ENCODE measurements at regions not wholly inside any gene's neighbourhood (a gene's known extent, or its start where the extent isn't known, plus 50 kb on each side); places are given as distances from the start of the nearest gene placed in this dataset.

DNA sequence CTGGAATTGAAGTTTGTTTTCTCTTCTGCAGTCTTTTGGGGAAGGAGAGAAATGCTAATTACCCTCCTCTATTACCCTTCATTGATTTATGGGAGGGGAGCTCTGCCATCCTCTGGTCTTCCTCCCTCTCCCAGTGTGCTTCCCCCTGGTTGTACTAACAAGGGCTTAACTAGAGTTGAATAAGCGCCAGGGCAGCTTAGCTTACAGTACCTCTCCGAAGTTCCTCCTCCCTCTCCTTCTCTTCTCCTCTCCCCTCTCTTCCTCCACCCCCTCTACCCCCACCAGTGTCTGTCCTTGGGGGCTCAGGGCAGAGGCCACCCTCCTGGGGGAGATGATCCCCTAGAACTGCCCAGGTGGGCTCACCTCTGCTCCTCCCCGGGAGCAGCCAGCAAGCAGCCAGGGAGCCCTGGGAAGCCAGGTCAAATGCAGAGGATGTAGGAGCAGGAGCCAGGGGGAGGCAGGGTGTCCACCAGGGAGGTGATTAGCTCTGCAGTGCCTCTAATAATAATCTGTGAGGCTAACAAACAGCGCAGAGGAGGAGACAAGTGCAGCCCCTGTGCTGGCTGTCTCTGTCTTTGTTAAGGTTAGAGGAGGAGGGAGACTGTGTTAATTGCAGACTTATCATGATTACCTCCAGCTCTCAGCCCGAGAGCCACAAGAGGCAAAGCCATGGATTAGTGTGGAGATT is 191.6 kb upstream of the CADM1 start:
- no peak for DNase-seq (ENCODE audit: low spot score)

DNA sequence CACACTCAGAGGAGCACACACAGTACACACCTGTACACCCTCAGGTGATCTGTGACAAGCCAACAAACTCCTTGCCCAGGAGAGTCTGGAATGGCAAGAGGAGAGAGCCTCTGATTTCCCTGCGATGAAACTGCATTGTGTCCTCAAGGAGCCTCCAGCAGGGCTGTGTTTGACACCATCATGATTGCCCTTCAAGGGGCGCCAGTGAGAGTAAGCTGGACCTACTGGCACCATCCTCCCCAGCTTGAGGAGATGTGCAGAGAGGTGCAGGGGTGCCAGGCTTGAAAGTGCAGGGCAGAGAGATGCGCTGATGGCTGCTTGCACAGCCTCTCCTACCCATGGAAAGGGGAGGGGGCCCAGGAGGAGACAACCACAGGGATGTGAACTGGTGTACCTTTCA is 188.8 kb upstream of the CADM1 start:
- DNase-seq (ENCODE audit: low spot score) = no peak

DNA sequence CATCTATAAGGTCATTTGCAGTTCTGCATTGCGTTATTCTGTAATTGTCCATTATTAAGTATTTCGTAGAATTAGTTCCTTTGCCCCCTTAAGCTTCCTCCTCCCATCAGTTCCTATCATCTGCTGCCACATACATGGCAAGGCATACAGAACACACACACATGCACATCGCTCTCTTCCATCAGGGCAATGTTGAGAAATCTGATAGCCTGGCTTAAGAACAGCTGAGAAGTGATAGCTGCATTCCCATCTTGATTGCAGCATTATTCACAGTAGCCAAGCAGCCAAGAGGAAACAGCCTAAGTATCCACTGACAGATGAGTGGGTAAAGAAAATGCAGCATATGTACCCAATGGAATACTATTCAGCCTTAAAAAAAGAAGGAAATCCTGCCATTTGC is 186.8 kb upstream of the CADM1 start:
- no peak for DNase-seq (ENCODE audit: low spot score)

DNA sequence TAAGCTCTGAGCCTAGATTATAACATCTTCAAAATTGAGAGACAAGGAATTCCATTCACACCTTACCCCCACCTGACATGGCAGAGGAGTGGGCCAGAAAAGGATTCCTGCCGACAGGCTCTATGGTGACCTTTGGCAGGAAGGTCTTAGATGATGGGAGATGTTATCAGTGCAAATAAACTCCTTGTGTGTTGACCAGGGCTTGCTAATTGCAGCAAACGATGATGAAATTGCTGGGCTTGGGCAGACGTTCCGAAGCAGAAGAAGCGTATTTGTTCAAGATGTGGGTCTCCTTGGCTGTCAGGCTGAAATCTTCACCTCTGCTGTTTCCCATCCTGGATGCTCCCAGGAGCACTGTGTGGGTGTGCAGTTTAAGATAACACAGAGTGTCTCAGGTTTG is 183.7 kb upstream of the CADM1 start:
- DNase-seq (ENCODE audit: low spot score) = no peak

DNA sequence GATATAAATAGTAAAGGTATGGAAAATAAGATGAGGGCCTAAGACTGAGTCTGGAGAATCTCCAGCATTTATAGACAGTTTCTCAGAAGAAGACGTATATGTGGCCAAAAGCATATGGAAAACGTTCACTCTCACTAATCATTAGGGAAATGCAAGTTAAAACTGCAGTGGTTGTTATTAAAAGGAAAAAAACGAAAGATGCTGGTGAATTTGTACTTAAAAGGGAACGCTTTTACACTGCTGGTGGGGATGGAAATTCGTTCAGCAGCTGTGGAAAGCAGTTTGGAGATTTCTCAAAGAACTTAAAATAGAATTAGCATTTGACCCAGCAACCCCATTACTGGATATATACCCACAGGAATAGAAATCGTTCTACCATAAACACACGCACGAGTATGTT is 180.5 kb upstream of the CADM1 start:
- no peak for DNase-seq (ENCODE audit: low spot score)

DNA sequence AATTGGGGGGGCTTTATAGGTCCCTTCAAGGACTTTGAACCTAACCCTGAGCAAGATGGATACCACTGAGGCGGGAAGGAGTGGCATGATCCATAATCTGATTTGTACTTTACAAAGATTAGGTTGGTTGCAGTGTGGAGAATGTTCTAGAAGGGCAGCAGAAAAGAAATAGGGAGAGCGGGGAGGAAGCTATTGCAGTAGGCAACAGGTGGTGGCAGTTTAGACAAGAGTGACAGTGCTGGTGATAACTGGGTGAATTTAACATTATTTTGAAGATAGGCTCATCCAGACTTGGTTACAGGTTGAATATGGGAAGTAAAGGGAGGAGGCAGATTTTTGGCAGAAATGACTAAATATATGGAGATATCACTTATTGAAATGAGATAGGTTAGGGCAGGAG is 179.9 kb upstream of the CADM1 start:
- no peak for DNase-seq (ENCODE audit: low spot score)

DNA sequence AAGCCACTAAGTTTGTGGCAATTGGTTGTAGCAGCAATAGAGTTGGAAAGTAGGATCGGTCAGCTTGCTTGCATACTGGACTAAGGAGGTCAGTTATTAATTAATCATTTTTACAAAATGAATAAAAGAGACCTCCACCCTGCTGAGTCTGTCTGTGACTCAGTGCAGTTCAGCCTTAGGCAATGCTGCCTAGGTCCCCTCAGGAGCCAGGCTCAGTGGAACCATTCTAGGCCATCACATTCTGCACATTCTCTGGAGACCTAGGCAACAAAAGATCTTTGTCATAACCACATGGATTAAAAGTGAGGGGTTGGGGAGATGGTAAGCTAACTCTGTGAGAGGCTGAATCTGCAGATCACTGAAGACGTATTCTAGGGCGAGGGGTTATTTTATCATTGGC is 178.7 kb upstream of the CADM1 start:
- no peak for DNase-seq (ENCODE audit: low spot score)

DNA sequence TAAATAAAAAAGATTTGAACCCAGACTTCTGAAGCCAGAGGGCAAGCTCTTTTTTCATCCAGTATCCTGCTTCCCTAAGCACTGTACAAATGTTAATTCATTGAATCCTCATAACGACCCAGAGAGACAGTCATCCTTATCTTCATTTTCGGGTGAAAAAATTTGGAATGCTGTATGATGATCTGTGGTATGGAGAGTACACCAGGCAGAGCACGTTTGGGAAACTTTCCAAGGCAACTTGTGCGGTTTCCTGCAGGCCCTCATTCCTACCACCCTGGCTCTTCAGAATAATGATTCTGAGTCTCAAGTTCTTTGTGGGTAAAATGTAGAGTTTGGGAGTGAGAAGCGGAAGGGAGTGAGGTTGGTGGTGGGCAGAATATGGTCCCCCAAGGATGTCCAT is 177.9 kb upstream of the CADM1 start:
- no peak for DNase-seq (ENCODE audit: low spot score)

DNA sequence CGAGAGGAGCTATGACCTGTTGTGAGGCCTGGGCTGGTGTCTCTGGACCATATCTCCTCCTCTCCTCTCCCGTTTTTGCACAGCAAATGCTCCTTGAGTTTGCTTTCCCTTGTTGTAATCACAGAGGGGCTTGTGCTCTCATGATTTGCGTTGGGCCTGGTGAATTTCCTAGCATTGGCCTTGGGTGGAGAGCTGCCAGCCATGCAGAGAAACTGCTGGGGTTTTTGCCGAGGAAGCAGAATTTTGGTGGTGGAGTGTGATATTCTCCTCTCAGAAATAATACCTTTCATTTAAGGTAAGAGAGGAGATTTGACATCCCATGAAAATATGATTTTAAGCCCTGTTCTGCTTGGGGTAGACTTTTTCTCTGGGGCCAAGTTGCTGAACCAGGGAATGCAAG is 175.7 kb upstream of the CADM1 start:
- no peak for DNase-seq (ENCODE audit: low spot score)

DNA sequence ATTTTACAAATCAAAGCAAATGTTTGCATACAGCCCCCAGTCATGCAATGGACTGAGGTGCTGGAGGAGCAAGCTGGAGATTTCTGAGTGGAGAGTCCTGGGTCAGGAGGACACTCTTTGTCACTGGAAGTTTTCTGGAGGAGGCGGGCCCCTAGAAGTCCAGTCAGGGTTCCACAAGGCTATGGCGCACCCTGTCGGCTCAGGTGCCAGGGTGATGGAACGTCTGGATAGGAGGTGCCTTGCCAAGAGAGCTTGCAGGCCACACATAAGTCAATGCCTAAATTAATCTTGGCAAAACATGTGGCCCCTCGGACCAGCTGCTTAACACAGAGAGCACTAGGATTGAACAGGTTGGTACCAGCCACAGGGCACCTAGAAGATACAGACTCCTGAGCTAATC is 174.7 kb upstream of the CADM1 start:
- no peak for DNase-seq (ENCODE audit: low spot score)

DNA sequence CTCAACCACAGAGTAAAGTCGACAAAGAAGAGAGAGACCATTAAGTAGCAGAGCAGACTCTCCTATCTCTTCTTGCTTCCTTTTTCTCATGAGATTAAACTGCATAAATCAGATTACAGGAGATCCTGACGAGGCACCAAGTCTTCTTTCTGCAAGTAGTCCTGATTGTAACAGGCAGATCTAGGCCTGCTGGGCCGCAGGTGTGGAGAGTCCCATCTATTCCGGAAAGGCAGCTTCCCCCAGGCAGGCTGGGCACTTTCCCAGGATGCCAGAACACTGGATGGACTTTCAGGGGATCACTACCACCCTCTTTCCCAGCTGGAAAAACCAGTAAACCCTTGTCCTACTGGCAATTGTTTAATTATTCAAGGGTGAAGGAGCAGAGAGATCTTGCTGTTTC is 173.0 kb upstream of the CADM1 start:
- DNase-seq (ENCODE audit: low spot score) = no peak

DNA sequence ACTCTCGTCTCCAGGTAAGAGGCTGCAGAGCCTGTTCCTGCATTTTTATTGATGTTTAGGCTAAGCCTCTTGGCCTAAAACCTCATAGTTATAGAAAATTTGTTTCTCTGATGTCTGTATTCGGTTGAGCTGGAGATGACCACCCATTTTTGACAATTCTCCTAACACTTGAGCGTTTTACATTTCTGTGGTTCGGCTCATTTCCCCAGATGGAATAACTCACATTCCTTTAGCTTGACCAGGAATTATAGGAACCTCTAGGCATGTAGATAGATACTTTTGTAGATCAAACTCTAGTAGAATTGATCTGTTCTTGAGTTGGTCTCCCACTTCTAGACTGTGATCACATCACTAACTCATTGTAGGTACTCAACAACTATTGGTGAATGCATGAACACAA is 172.6 kb upstream of the CADM1 start:
- peak; percentile 31 for DNase-seq (ENCODE audit: low spot score)

DNA sequence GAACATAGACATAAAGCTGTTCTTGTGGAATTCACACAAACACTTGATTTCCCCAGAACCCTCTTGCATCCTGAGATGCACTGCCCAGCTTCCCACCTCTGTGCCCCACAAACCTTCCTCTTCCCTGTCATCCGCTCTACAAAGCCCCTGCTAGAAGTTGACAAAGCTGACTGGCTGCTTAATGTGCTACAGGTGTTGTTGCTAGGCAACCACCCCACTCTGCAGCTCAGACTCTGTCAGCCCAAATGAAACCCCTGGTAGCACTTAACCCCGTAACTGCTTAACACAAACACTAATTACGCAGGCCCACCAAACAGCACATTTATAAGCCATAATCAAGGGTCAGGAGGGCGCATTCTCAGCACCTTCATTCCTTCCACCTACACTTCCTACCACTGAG is 172.0 kb upstream of the CADM1 start:
- DNase-seq (ENCODE audit: low spot score) = no peak

DNA sequence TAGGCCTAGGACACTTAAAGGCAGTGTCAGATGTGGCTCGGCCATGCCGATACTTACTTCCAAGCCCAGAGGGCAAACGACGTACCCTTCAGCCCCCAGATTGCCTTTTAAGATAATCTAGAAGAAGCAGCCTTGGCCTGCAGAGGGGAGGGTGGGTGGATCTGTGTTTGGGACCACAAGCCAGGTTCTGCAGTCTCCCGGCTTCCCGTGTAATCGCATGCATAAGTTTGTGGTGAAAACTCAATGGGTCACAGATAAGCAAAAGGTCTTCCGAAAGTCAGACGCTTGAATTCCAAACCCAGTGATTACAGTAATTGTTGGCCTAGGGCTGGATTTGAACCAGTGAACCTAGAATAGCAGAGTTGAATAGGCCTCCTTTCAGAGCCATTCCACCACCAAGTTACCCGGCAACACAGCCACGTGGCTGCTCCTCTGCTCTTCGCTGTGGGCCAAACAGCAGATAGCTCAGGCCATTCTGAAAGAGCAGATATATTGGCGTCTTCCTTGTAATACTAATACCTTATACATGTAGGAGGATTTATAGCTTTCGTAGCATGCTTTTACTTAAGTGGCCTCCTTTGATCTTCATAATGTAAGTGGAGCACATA is 170.8 kb upstream of the CADM1 start:
- no peak for DNase-seq (ENCODE audit: low spot score)

DNA sequence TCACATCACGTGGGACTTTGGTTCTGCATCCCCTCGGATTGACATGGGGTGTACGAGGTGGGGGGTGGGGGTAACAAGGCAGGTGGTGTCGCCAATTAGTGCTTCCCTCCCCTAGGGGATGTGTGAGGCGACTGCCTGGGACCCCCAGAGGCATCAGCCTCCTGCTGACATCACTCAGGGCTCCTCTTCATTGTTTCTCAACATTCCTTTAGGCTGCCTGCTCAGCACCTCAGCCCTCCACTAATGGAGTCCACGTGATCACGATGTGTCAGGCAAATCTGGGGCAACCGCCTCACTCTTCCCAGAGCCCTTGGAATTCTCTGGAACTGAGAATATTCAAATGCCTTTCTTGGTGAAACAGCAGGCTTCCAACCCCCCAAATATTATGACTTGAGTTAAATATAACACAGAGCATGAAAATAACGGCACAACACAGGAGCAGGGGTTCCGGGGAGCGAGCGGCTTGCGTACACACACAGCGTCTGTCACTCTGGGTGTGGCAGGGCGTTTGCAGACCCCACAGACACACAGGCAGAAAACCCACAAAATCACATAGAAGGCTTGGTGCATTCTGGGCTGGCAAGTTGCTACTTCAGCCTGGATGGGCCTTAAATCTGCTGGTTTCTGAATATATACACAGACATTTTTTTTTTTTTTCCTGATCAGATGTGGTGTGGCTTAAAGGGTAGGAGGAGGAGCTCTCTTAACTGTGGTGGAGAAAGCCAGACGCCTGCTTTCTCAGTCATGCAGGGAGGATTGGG is 170.1 kb upstream of the CADM1 start:
- DNase-seq (ENCODE audit: low spot score) = no peak

DNA sequence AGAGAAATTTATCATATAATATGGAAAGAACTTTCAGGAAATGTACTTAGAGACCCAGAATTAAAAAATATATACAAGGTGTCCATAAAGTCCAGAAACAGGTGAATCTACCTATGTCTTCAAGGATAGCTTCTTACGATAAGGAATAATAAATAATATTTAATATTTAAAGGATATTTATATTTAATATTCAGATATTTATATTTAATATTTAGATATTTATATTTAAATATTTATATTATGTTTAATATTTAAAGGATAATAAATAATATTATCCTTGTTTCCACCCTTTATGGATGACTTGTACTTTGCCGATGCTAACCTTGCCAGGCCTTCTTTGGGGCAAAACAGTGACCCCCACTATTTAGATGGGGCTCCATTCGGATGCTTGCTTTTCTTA is 169.5 kb upstream of the CADM1 start:
- DNase-seq (ENCODE audit: low spot score) = no peak

DNA sequence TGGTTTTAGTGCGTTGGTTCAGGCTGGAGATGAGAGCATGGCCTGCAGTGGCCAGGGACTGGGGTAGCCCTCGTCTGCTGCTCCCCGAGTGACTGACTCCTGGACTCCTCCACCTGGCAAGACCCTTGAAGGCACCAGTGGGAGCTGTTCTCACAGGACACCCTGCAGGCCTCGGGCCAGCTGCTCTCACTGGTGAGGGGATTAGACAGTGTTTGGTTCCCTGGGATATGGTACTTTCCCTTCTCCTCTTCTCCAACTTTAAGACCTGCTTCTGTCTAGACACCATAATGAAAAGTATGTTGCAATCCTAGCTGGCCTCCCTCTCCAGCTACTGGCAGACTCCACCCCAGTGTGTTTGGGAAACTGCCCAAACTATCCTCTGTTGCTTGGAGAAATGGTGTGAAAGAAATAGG is 168.8 kb upstream of the CADM1 start:
- no peak for DNase-seq (ENCODE audit: low spot score)

DNA sequence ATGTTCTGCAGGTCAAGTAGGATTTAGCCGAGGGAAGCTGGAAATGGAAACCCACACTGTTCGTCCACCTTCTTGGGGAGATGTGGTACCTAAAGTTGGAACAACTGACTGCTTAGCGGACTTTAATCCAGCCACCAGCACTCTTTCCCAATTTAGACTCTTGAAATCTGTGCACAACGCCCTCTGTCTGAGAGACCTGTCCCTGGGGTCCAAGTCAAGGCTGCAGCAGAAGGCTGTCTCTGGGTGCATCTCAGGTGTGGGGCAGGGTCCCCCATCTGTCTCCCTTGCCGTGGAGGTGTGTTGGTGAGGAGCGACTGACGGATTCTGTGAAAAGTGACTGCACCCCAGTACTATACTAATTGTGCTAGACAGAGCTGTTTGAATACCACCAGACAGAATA is 168.2 kb upstream of the CADM1 start:
- DNase-seq (ENCODE audit: low spot score) = no peak

DNA sequence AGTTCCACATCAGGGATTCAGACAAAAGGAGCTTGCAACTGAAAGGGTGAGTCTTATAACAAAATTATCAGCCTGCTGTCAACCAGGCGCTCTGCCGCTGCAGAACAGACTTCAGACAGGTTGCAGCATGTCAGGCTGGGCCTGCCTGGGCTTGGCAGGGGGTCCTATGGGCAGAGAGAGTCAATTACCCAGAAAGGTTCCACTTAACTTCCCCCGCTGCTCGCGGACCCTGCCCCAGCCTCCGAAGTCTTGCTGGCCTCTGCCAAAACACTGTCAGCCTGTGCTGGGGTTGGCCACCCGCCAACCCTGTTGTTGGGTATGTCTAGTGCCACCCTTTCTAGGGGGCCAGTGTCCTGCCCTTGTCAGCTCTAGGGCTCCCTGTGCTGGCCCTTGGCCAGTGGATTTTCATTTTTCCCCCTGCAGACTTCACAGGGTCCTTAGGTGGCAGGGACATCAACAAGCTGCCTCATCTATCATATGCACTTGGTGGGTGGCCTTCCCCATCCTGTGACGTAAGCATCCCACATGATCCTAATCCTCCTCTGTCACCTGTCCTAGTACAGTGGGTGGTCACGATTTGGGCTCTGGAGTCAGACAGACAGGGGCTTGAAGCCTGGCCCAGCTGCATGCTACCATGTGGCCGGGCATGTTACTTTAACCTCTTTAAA is 166.5 kb upstream of the CADM1 start:
- DNase-seq (ENCODE audit: low spot score) = no peak

DNA sequence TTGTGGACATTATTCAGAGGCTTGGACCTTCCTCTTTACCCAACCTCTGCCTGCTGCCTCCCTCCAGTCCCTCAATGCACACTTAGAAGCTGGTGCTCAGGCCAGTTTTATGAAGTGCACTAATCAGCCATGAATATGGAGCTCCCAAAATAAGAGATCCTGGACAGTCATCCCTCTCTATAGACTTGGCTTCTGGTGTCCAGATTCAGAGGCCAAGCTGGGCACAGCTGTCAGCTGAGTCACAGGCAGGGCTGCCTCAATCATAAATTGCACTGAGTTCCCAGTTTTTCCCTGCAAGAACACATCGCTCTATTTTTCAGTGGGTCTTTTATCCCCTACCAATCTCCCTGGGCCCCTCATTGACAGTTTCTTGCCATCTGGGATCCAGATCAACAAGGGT is 161.7 kb upstream of the CADM1 start:
- DNase-seq (ENCODE audit: low spot score) = no peak

DNA sequence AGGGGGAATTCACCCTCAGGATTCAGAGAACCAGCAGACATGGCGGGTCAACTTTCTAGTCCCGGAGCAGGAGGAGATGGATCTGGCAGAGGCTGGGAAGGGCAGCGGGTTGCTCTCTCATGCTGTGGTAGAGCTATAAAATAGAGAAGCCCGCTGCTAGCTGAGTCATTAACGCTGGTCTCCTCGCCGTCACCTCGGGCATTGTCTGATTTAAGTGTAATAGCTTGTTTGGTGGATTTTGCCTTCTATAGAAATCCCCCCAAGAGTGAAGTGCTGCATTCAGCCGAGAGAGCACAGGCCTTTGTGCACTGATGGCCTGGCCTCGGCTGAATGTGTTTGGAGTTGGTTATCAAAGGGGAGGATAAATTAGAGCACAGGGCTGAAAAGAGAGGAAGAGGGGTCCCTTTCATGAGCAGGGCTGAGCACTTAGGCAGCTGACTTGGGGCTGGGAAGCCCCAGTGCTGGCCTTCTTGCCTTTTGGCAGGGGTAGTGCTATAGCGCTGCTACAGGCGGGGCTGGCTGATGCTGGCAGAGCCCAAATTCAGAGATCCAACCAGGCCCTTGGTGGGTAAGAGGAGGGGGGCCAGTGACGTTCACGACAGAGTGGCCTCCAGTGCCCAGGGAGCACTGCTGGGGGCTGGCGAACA is 161.1 kb upstream of the CADM1 start:
- DNase-seq (ENCODE audit: low spot score) = no peak

DNA sequence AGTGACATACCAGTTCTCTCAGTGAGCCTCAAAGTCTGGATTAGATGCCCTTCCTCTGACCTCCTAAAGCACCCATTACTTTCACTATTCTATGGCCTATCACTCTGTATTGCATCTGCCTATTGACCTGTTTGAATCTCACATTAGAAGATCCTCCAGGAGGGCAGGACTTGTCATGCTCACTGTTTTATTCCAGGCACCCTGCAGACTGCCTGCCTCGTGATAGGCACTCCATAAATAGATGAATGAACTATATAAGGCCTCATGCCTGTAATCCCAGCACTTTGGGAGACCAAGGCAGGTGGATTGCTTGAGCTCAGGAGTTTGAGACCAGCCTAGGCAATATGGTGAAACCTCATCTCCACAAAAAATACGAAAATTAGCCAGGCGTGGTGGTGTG is 160.1 kb upstream of the CADM1 start:
- DNase-seq (ENCODE audit: low spot score) = no peak

DNA sequence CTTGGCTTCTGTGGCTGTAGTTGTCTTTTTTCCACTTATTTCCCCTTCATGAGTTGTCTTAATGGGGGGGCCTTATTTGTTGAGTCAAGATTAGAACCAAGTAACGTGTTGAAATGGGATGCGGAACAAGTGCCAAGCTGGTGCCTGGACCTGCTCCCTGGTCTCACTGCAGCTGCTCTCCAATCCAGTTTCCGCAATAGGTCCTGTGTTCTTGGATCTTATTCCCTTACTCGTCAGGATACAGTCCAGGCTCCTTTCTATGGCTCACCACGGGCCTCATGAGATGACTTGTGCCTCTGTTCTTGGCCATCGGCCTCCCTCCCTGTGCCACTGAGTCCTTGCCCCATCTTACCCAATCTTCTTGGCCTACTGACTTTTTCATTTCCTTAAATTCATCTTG is 159.6 kb upstream of the CADM1 start:
- no peak for DNase-seq (ENCODE audit: low spot score)
